Activated naive CD4-positive, alpha-beta T cell treated with anti-CD3 and anti-CD28 coated beads, Interleukin-2, amount 10 ng/mL, durations not matched to agents 7 days and 5 days (primary cell): ENCODE measurements at regions not wholly inside any gene's neighbourhood (a gene's known extent, or its start where the extent isn't known, plus 50 kb on each side); places are given as distances from the start of the nearest gene placed in this dataset.

Experiments used
- CTCF ChIA-PET: fragments of 350-600 bp; sonication (Branson Sonifier 250); formaldehyde crosslinking; loops from one replicate; lab custom pipeline; 2021; ENCODE audit warnings: antibody characterized with exemption; lab: Charles Lee
- DNase-seq: peaks from one replicate; pipeline ENCODE4 v3.0.0-alpha.2; 2020
- H3K27ac Mint-ChIP-seq: one replicate; pipeline ENCODE4 v1.8.0; 2021; ENCODE audit warnings: mild to moderate bottlenecking, moderate library complexity, mixed read lengths
- H3K27me3 Mint-ChIP-seq: one replicate; pipeline ENCODE4 v1.8.0; 2021; ENCODE audit warnings: mild to moderate bottlenecking, mixed read lengths
- H3K36me3 Mint-ChIP-seq: one replicate; pipeline ENCODE4 v1.8.0; 2021; ENCODE audit warnings: mixed read lengths
- H3K4me1 Mint-ChIP-seq: one replicate; pipeline ENCODE4 v1.8.0; 2021; ENCODE audit warnings: mixed read lengths
- H3K4me3 Mint-ChIP-seq: one replicate; pipeline ENCODE4 v1.8.0; 2021; ENCODE audit warnings: mild to moderate bottlenecking, moderate library complexity, mixed read lengths
- H3K9me3 Mint-ChIP-seq: one replicate; pipeline ENCODE4 v1.8.0; 2021; ENCODE audit warnings: mixed read lengths

DNA sequence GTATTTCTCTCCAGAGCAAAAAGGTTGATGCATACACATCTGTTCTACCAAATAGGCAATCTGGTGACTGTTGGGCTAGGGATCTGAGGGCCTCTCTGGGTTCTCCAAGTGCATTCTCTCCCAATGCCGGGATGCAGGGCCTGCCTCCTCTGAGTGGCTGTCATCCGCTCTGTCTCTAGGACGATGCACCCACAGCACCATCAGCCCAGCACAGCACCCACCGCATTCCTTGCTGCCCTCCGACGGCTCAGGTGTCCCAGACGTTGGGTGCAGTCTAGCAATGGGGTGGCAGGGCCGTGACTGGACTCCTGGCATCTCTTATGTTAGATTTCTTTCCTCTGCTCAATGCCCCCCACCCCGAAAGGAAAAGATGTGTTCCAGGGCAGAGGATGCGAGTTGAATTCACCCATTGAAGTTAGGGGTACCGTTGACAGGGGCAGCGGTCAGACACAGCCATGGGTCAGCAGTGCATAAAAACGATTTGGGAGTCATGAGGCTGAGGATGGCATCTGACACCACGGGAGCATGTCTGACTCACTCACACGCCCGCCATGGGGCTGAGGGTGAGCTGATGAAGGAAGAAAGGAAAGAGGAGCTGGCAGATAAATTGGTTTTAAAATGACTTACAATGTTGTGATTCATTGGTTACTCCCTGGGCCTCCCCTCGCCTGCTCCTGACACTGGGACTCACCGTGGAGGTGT lies 93.2 kb upstream of the C14orf180 start:
- Mint-ChIP-seq H3K27ac (no peak overlapping the region), H3K4me3 (no peak overlapping the region), H3K36me3 (no peaks in the 10 kb centered on the region), H3K27me3 (peaks cover 17% of the 10 kb centered on the region), H3K9me3 (peaks cover 12% of the 10 kb centered on the region), H3K4me1 (no peaks in the 10 kb centered on the region)
- DNase-seq, result no peak
- CTCF ChIA-PET, result no interaction called here

DNA sequence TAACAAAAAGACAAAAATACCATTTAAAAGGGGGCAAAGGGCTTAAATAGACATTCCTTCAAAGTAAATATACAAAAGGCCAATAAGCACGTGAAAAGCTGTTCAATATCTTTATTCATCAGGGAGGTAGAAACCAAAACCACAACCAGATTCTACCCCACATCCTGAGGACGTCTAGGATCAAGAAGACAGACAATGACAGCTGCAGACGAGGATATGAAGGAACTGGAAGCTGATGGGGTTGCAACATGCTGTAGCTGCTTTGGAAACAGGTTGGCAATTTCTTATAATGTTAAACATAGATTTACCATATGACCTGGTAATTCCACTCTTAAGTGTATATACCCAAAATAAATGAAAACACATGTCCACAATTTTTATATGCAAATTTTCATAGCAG lies 85.1 kb upstream of the C14orf180 start:
- no peak for DNase-seq
- H3K9me3 Mint-ChIP-seq, result no peaks in the 10 kb centered on the region
- CTCF ChIA-PET, result interaction anchor here (1.1 kb wide), 1 partner anchor 69 kb away, joined by 5 read pairs; no protein-coding TSS in a partner anchor
- no peak overlapping the region for H3K27ac Mint-ChIP-seq
- H3K27me3 Mint-ChIP-seq, result peaks cover 12% of the 10 kb centered on the region
- H3K4me1 Mint-ChIP-seq, result peaks cover 7% of the 10 kb centered on the region
- no peaks in the 10 kb centered on the region for H3K36me3 Mint-ChIP-seq
- no peak overlapping the region for H3K4me3 Mint-ChIP-seq

- no peaks in the 10 kb centered on the region for H3K36me3 Mint-ChIP-seq
- no peak overlapping the region for H3K4me3 Mint-ChIP-seq
- H3K9me3 Mint-ChIP-seq, result no peaks in the 10 kb centered on the region
- CTCF ChIA-PET, result no interaction called here
- peaks cover 15% of the 10 kb centered on the region for H3K27me3 Mint-ChIP-seq
- no peak overlapping the region for H3K27ac Mint-ChIP-seq
- peaks cover 7% of the 10 kb centered on the region for H3K4me1 Mint-ChIP-seq
- no peak for DNase-seq
Observed at GRCh38 chr14:104496095-104496494, 83.5 kb upstream of the C14orf180 start.

DNA sequence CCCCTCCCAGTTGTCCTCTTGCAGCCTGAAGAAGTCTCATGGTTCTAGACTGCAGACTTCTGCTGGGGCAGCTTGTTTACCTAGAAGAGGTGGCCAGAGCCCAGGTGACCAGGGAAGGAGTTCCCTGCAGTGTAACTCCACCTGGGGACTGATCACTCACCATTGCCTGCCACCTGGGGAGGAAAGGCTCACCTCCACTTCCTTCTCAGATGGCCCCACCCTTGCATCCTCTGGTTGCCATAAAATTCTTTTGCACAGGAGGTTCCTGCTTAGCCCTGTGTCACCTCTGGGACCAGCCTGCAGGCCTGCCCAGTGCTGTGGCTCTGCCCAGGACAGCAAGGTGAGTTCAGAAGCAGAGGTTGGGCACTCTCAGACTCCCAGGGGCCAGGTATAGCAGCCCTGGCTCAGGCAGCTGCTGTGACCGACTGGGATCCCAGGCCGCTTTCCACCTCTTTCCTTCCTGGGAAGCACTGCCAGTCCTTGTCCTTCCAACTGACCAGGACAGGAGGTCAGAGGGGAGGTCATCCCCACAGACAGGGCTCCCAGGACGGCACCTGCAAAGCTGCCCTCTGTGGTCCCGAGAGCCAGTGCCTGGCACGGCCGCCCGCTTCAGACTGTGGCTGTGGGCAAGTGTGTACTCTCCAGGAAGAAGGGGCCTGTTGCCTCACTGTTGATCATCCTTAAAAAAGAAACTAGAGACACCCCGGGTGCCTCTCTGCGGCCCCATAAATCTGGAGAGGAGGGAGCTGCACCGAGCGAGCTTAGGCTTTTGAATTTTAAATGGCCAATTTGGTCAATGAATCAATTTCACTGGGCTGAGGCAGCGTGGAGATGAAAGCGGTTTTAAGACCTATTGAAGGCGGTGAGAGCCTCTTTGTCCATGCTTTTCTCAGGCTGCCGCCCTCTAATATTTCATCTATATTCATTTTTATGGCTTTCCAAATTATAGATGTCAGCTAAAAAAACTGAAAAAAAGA lies 79.5 kb upstream of the C14orf180 start:
- peaks cover 15% of the 10 kb centered on the region for H3K27me3 Mint-ChIP-seq
- no peak overlapping the region for H3K27ac Mint-ChIP-seq
- DNase-seq, result no peak
- peaks cover 8% of the 10 kb centered on the region for H3K9me3 Mint-ChIP-seq
- no peaks in the 10 kb centered on the region for H3K4me1 Mint-ChIP-seq
- CTCF ChIA-PET, result no interaction called here
- no peaks in the 10 kb centered on the region for H3K36me3 Mint-ChIP-seq
- no peak overlapping the region for H3K4me3 Mint-ChIP-seq

GRCh38 chr14:104502060-104502459 lies 77.5 kb upstream of the C14orf180 start:
- H3K4me3 Mint-ChIP-seq, result no peak overlapping the region
- CTCF ChIA-PET, result no interaction called here
- H3K36me3 Mint-ChIP-seq, result no peaks in the 10 kb centered on the region
- DNase-seq, result no peak
- H3K4me1 Mint-ChIP-seq, result no peaks in the 10 kb centered on the region
- peaks cover 6% of the 10 kb centered on the region for H3K27me3 Mint-ChIP-seq
- H3K27ac Mint-ChIP-seq, result no peak overlapping the region
- peaks cover 8% of the 10 kb centered on the region for H3K9me3 Mint-ChIP-seq

DNA sequence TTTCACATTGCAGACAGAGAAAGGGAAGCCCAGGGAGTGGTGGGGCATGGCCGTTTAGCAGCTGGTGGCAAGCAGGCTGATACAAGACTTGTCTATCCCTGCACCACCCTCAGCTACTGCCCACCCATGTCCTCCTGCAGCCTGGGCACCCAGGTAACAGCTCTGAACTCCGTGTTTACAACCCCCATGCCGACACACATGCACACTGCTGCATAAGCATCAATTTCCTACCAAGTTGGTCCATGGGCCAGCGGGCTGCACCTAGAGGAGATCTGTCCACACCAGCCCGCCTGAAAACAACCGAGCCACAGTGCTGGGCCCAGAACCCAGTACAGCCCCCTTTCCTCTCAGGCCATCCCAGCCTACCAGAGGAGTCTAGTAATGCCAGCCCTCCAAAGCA lies 75.9 kb upstream of the C14orf180 start:
- Mint-ChIP-seq H3K9me3 (peaks cover 8% of the 10 kb centered on the region), H3K27me3 (peaks cover 9% of the 10 kb centered on the region), H3K4me3 (no peak overlapping the region), H3K27ac (no peak overlapping the region), H3K4me1 (no peaks in the 10 kb centered on the region), H3K36me3 (no peaks in the 10 kb centered on the region)
- CTCF ChIA-PET, result no interaction called here
- DNase-seq, result no peak

GRCh38 chr14:104504172-104504735 lies 75.3 kb upstream of the C14orf180 start:
- DNase-seq, result no peak
- H3K4me3 Mint-ChIP-seq, result no peak overlapping the region
- H3K36me3 Mint-ChIP-seq, result no peaks in the 10 kb centered on the region
- no peak overlapping the region for H3K27ac Mint-ChIP-seq
- no peaks in the 10 kb centered on the region for H3K4me1 Mint-ChIP-seq
- peaks cover 9% of the 10 kb centered on the region for H3K27me3 Mint-ChIP-seq
- peaks cover 8% of the 10 kb centered on the region for H3K9me3 Mint-ChIP-seq
- CTCF ChIA-PET, result no interaction called here

- H3K27me3 Mint-ChIP-seq, result peaks cover 9% of the 10 kb centered on the region
- CTCF ChIA-PET, result no interaction called here
- DNase-seq, result no peak
- no peaks in the 10 kb centered on the region for H3K4me1 Mint-ChIP-seq
- no peaks in the 10 kb centered on the region for H3K36me3 Mint-ChIP-seq
- peaks cover 8% of the 10 kb centered on the region for H3K9me3 Mint-ChIP-seq
- no peak overlapping the region for H3K27ac Mint-ChIP-seq
- H3K4me3 Mint-ChIP-seq, result no peak overlapping the region
Observed at GRCh38 chr14:104505085-104506074, 74.2 kb upstream of the C14orf180 start.

GRCh38 chr14:104506461-104507253 lies 72.9 kb upstream of the C14orf180 start:
- CTCF ChIA-PET, result no interaction called here
- H3K36me3 Mint-ChIP-seq, result no peaks in the 10 kb centered on the region
- no peak for DNase-seq
- H3K4me1 Mint-ChIP-seq, result no peaks in the 10 kb centered on the region
- peaks cover 8% of the 10 kb centered on the region for H3K9me3 Mint-ChIP-seq
- no peak overlapping the region for H3K4me3 Mint-ChIP-seq
- H3K27ac Mint-ChIP-seq, result no peak overlapping the region
- peaks cover 6% of the 10 kb centered on the region for H3K27me3 Mint-ChIP-seq

DNA sequence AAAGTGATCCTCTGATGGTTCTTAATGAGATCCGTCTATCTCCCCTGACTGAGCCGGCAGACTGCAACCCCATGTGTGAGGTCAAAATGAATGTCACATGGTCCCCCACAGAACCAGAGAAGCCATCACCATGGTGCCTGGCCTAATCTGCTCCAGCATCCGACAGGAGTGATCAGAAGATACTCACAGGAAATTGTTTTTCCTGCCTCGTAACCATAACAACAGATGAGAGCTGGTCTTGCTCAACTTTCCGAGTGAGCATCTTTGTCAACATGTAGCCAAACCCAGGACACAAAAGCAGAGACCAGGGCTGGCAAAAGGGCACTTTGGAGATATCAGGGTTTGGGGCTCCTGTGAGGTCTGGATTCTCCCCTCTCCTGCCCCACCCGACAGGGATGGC lies 72.1 kb upstream of the C14orf180 start:
- H3K27ac Mint-ChIP-seq, result no peak overlapping the region
- peaks cover 6% of the 10 kb centered on the region for H3K27me3 Mint-ChIP-seq
- CTCF ChIA-PET, result no interaction called here
- H3K4me3 Mint-ChIP-seq, result no peak overlapping the region
- no peak for DNase-seq
- no peaks in the 10 kb centered on the region for H3K4me1 Mint-ChIP-seq
- H3K36me3 Mint-ChIP-seq, result no peaks in the 10 kb centered on the region
- peaks cover 4% of the 10 kb centered on the region for H3K9me3 Mint-ChIP-seq

- no peaks in the 10 kb centered on the region for H3K36me3 Mint-ChIP-seq
- H3K4me1 Mint-ChIP-seq, result no peaks in the 10 kb centered on the region
- H3K4me3 Mint-ChIP-seq, result no peak overlapping the region
- no peak overlapping the region for H3K27ac Mint-ChIP-seq
- CTCF ChIA-PET, result no interaction called here
- DNase-seq, result no peak
- peaks cover 6% of the 10 kb centered on the region for H3K27me3 Mint-ChIP-seq
- no peaks in the 10 kb centered on the region for H3K9me3 Mint-ChIP-seq
Observed at GRCh38 chr14:104509673-104510072, 69.9 kb upstream of the C14orf180 start.

- Mint-ChIP-seq H3K27ac (no peak overlapping the region), H3K36me3 (no peaks in the 10 kb centered on the region), H3K4me3 (no peak overlapping the region), H3K9me3 (no peaks in the 10 kb centered on the region), H3K4me1 (no peaks in the 10 kb centered on the region), H3K27me3 (peaks cover 6% of the 10 kb centered on the region)
- no peak for DNase-seq
- CTCF ChIA-PET, result no interaction called here
Observed at GRCh38 chr14:104510216-104510615, 69.3 kb upstream of the C14orf180 start.
